ENCODE measurements at regions not wholly inside any gene's neighbourhood (a gene's known extent, or its start where the extent isn't known, plus 50 kb on each side); places are given as distances from the start of the nearest gene placed in this dataset.

- H3K4me1 Mint-ChIP-seq (ENCODE audit: low read depth), result no peaks in the 10 kb centered on the region
- H3K36me3 Mint-ChIP-seq (ENCODE audit: low read depth), result no peaks in the 10 kb centered on the region
- no peak overlapping the region for H3K27ac Mint-ChIP-seq (ENCODE audit: unreplicated experiment)
- no peaks in the 10 kb centered on the region for H3K9me3 Mint-ChIP-seq (ENCODE audit: low read depth)
- no peak for TF ChIP-seq CTCF (IDR thresholded peaks at IDR 0.05)
- no peak for DNase-seq (ENCODE audit: low spot score)
- no peak overlapping the region for H3K4me3 Mint-ChIP-seq (ENCODE audit: unreplicated experiment)
- peaks cover 25% of the 10 kb centered on the region for H3K27me3 Mint-ChIP-seq (ENCODE audit: low read depth)
These were observed 426.7 kb upstream of the SALL1 start for GRCh38 chr16:51577621-51578303.

GRCh38 chr16:51576498-51577195 lies 425.6 kb upstream of the SALL1 start:
- peaks cover 27% of the 10 kb centered on the region for H3K27me3 Mint-ChIP-seq (ENCODE audit: low read depth)
- DNase-seq (ENCODE audit: low spot score), result no peak
- no peaks in the 10 kb centered on the region for H3K36me3 Mint-ChIP-seq (ENCODE audit: low read depth)
- H3K9me3 Mint-ChIP-seq (ENCODE audit: low read depth), result no peaks in the 10 kb centered on the region
- H3K4me3 Mint-ChIP-seq (ENCODE audit: unreplicated experiment), result no peak overlapping the region
- TF ChIP-seq CTCF (IDR thresholded peaks at IDR 0.05), result no peak
- H3K27ac Mint-ChIP-seq (ENCODE audit: unreplicated experiment), result no peak overlapping the region
- H3K4me1 Mint-ChIP-seq (ENCODE audit: low read depth), result no peaks in the 10 kb centered on the region

- no peak for DNase-seq (ENCODE audit: low spot score)
- Mint-ChIP-seq H3K4me3 (ENCODE audit: unreplicated experiment) (no peak overlapping the region), H3K27ac (ENCODE audit: unreplicated experiment) (no peak overlapping the region), H3K36me3 (ENCODE audit: low read depth) (no peaks in the 10 kb centered on the region), H3K4me1 (ENCODE audit: low read depth) (peaks cover 6% of the 10 kb centered on the region), H3K27me3 (ENCODE audit: low read depth) (peaks cover 21% of the 10 kb centered on the region), H3K9me3 (ENCODE audit: low read depth) (no peaks in the 10 kb centered on the region)
- no peak for TF ChIP-seq CTCF (IDR thresholded peaks at IDR 0.05)
These were observed 422.1 kb upstream of the SALL1 start for GRCh38 chr16:51573191-51573590.

GRCh38 chr16:51569203-51569931 lies 418.3 kb upstream of the SALL1 start:
- Mint-ChIP-seq H3K27ac (ENCODE audit: unreplicated experiment) (no peak overlapping the region), H3K4me3 (ENCODE audit: unreplicated experiment) (no peak overlapping the region), H3K4me1 (ENCODE audit: low read depth) (peaks cover 6% of the 10 kb centered on the region), H3K9me3 (ENCODE audit: low read depth) (peaks cover 8% of the 10 kb centered on the region), H3K27me3 (ENCODE audit: low read depth) (peaks cover 4% of the 10 kb centered on the region), H3K36me3 (ENCODE audit: low read depth) (no peaks in the 10 kb centered on the region)
- no peak for TF ChIP-seq CTCF (IDR thresholded peaks at IDR 0.05)
- no peak for DNase-seq (ENCODE audit: low spot score)

- Mint-ChIP-seq H3K27ac (ENCODE audit: unreplicated experiment) (no peak overlapping the region), H3K4me1 (ENCODE audit: low read depth) (peaks cover 6% of the 10 kb centered on the region), H3K27me3 (ENCODE audit: low read depth) (peaks cover 2% of the 10 kb centered on the region), H3K36me3 (ENCODE audit: low read depth) (no peaks in the 10 kb centered on the region), H3K4me3 (ENCODE audit: unreplicated experiment) (no peak overlapping the region), H3K9me3 (ENCODE audit: low read depth) (peaks cover 11% of the 10 kb centered on the region)
- TF ChIP-seq CTCF (IDR thresholded peaks at IDR 0.05), result no peak
- DNase-seq (ENCODE audit: low spot score), result no peak
These were observed 416.8 kb upstream of the SALL1 start for GRCh38 chr16:51567911-51568310.

All from chondrocyte (in vitro differentiated cells).